Uterus (tissue), 3 donors: ENCODE measurements at regions not wholly inside any gene's neighbourhood (a gene's known extent, or its start where the extent isn't known, plus 50 kb on each side); places are given as distances from the start of the nearest gene placed in this dataset.

ENCODE experiments used
- DNase-seq, 2 donors: peaks; one replicate each; pipeline ENCODE4 v3.0.0-alpha.2; 2019 to 2020
- H3K27ac ChIP-seq, 2 donors: fragments of 200-600 bp; sonication (generic); 1 replicate in 1 of 2; 2 replicates in 1 of 2; pipeline ENCODE4 v1.5.1; 2016 to 2018
- H3K27me3 ChIP-seq, 2 donors: fragments of 200-600 bp; sonication (generic); one replicate each; pipeline ENCODE4 v1.5.1; 2018 to 2019; ENCODE audit warnings: control low read depth in 1 of 2
- H3K36me3 ChIP-seq, 2 donors: fragments of 200-600 bp; sonication (generic); one replicate each; pipeline ENCODE4 v1.5.1; 2019; ENCODE audit warnings: control low read depth in 1 of 2
- H3K4me1 ChIP-seq, 2 donors: fragments of 200-600 bp; sonication (generic); one replicate each; pipeline ENCODE4 v1.5.1; 2018 to 2019; ENCODE audit warnings: control low read depth in 1 of 2
- H3K4me3 ChIP-seq, 2 donors: fragments of 200-600 bp; sonication (generic); 1 replicate in 1 of 2; 2 replicates in 1 of 2; pipeline ENCODE4 v1.5.1; 2018 to 2019; ENCODE audit warnings: mild to moderate bottlenecking in 1 of 2
- H3K9me3 ChIP-seq, 2 donors: fragments of 200-600 bp; sonication (generic); one replicate each; pipeline ENCODE4 v1.5.1; 2019; ENCODE audit warnings: control low read depth in 1 of 2
- CTCF ChIP-seq, 4 experiments: fragments of 200-600 bp in 2 of 4; fragments of 450-650 bp in 2 of 4; sonication (generic) in 2 of 4; IDR thresholded peaks; one replicate each; pipeline ENCODE4 v1.5.1; 2016 to 2019; ENCODE audit warnings: antibody characterized with exemption in 4 of 4, mild to moderate bottlenecking in 2 of 4, moderate library complexity in 1 of 4
- POLR2A ChIP-seq, 2 donors: fragments of 450-650 bp; IDR thresholded peaks; one replicate each; pipeline ENCODE4 v1.6.1; 2016; ENCODE audit warnings: antibody characterized with exemption in 2 of 2, mild to moderate bottlenecking in 1 of 2, moderate library complexity in 1 of 2
- intact Hi-C: fragments of 100-400 bp; cut with DNase I; formaldehyde crosslinking; loops from one replicate; pipeline ENCODE4 v1.15.1; 2023; ENCODE audit warnings: low total_unique reads
- donor health status: DM: yes; HTN: yes; CAD: no.

DNA sequence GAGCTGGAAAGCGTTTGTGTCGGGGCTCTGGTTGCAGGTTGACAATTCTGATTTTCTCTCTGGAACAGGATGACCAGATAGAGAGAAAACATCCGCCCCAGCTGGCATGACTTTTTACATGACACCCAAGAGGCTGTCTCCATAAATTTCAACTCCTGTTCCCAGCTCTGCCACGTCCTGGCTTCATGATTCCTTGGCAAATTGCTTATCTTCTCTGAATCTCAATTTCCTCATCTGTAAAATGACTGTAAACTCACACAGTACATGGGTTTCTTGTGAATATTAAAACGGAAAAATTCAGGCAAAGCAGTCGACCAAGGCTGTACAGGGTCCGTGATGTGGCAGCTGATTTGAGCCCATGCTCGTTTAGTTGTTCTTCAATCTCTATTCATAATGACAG lies 572.7 kb downstream of the AJAP1 start:
- Histone ChIP-seq H3K36me3 (no peaks in the 10 kb centered on the region), H3K4me3 (no peak overlapping the region), H3K27ac (no peak overlapping the region), H3K4me1 (no peaks in the 10 kb centered on the region), H3K27me3 (peaks cover 0 to 5% of the 10 kb centered on the region in 2 donors), H3K9me3 (no peaks in the 10 kb centered on the region)
- no peak for DNase-seq
- intact Hi-C loops = no loop called here
- TF ChIP-seq CTCF (IDR thresholded peaks at IDR 0.05) (no peak), POLR2A (IDR thresholded peaks at IDR 0.05) (no peak)

- intact Hi-C loops = no loop called here
- Histone ChIP-seq H3K9me3 (no peaks in the 10 kb centered on the region), H3K27me3 (peaks cover 0 to 5% of the 10 kb centered on the region in 2 donors)
Observed at GRCh38 chr1:5225707-5226704, 571.6 kb downstream of the AJAP1 start.

GRCh38 chr1:5223206-5223605 lies 568.8 kb downstream of the AJAP1 start:
- DNase-seq = no peak
- no peaks in the 10 kb centered on the region for H3K27me3 ChIP-seq
- intact Hi-C loops = no loop called here
- no peaks in the 10 kb centered on the region for H3K9me3 ChIP-seq
- no peak overlapping the region for H3K4me3 ChIP-seq
- no peaks in the 10 kb centered on the region for H3K36me3 ChIP-seq
- H3K27ac ChIP-seq = no peak overlapping the region
- TF ChIP-seq POLR2A (IDR thresholded peaks at IDR 0.05) (no peak), CTCF (IDR thresholded peaks at IDR 0.05) (no peak)
- no peaks in the 10 kb centered on the region for H3K4me1 ChIP-seq

More at GRCh38 chr1:5225707-5226704, 571.6 kb downstream of the AJAP1 start:
- no peak overlapping the region for H3K27ac ChIP-seq
- TF ChIP-seq POLR2A (IDR thresholded peaks at IDR 0.05) (no peak), CTCF (IDR thresholded peaks at IDR 0.05) (no peak)
- no peaks in the 10 kb centered on the region for H3K4me1 ChIP-seq
- H3K4me3 ChIP-seq = no peak overlapping the region
- H3K36me3 ChIP-seq = no peaks in the 10 kb centered on the region
- no peak for DNase-seq

DNA sequence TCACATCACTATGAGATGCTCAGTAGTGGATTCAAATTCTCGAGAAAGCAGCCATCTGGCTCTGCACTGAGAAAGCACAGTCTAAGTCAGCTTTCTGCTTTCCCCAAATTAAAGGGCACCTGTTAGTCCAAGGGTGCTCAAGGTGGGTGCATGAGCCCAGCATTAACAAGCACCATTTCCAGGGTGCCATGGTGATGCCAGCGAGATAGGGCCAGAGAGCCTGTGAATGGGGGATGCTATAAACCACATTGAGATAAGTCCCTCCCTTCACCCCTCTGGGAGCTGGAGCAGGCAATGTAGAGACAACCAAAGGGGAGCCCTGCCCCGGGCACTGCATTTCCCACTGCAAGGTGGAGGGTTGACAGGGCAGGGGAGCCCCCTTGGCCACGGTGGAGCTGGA lies 568.2 kb downstream of the AJAP1 start:
- H3K27ac ChIP-seq = no peak overlapping the region
- H3K4me3 ChIP-seq = no peak overlapping the region
- H3K4me1 ChIP-seq = no peaks in the 10 kb centered on the region
- H3K36me3 ChIP-seq = no peaks in the 10 kb centered on the region
- intact Hi-C loops = no loop called here
- H3K27me3 ChIP-seq = no peaks in the 10 kb centered on the region
- no peak for DNase-seq
- H3K9me3 ChIP-seq = no peaks in the 10 kb centered on the region
- TF ChIP-seq CTCF (IDR thresholded peaks at IDR 0.05) (no peak), POLR2A (IDR thresholded peaks at IDR 0.05) (no peak)

GRCh38 chr1:5221451-5221850 lies 567.0 kb downstream of the AJAP1 start:
- H3K36me3 ChIP-seq = no peaks in the 10 kb centered on the region
- H3K27me3 ChIP-seq = no peaks in the 10 kb centered on the region
- no peak overlapping the region for H3K27ac ChIP-seq
- intact Hi-C loops = no loop called here
- DNase-seq = no peak
- no peaks in the 10 kb centered on the region for H3K4me1 ChIP-seq
- no peak for TF ChIP-seq POLR2A (IDR thresholded peaks at IDR 0.05)
- no peak for TF ChIP-seq CTCF (IDR thresholded peaks at IDR 0.05)
- no peaks in the 10 kb centered on the region for H3K9me3 ChIP-seq
- no peak overlapping the region for H3K4me3 ChIP-seq
